Sigmoid colon (tissue), 4 donors: ENCODE measurements at regions not wholly inside any gene's neighbourhood (a gene's known extent, or its start where the extent isn't known, plus 50 kb on each side); places are given as distances from the start of the nearest gene placed in this dataset.

ENCODE experiments used
- CTCF ChIP-seq, 4 experiments: fragments of 450-650 bp in 3 of 4; fragments of 200-600 bp in 1 of 4; IDR thresholded peaks; one replicate each; pipeline ENCODE4 v1.5.1; 2016 to 2019; ENCODE audit warnings: antibody characterized with exemption in 4 of 4, mild to moderate bottlenecking in 3 of 4, moderate library complexity in 2 of 4
- EP300 ChIP-seq, 4 donors: sonication (generic); formaldehyde crosslinking; IDR thresholded peaks; one replicate each; pipeline ENCODE4 v1.6.1; 2017; ENCODE audit warnings: antibody characterized with exemption in 4 of 4
- POLR2A ChIP-seq, 2 donors: fragments of 450-650 bp; IDR thresholded peaks; one replicate each; pipeline ENCODE4 v1.6.1; 2016; ENCODE audit warnings: antibody characterized with exemption in 2 of 2, mild to moderate bottlenecking in 2 of 2, moderate library complexity in 2 of 2

- TF ChIP-seq CTCF (IDR thresholded peaks at IDR 0.05) (no peak), EP300 (IDR thresholded peaks at IDR 0.05) (no peak), POLR2A (IDR thresholded peaks at IDR 0.05) (no peak)
These were observed 111.7 kb upstream of the TNFSF4 start for GRCh38 chr1:173318788-173319187.
